Left renal pelvis (tissue), 4 donors: ENCODE measurements at regions not wholly inside any gene's neighbourhood (a gene's known extent, or its start where the extent isn't known, plus 50 kb on each side); places are given as distances from the start of the nearest gene placed in this dataset.

Experiments used
- DNase-seq, 4 donors: peaks; one replicate each; pipeline ENCODE4 v3.0.0-alpha.2; 2013; ENCODE audit warnings: low read depth in 4 of 4, low spot score in 3 of 4

GRCh38 chr15:31545257-31545656 is 218.6 kb downstream of the KLF13 start:
- DNase-seq = no peak

- no peak for DNase-seq
These were observed 223.8 kb downstream of the KLF13 start for GRCh38 chr15:31550211-31550977.

GRCh38 chr15:31551323-31551722 is 224.7 kb downstream of the KLF13 start:
- no peak for DNase-seq

- DNase-seq = no peak
These were observed 226.0 kb downstream of the KLF13 start for GRCh38 chr15:31552482-31553099.

GRCh38 chr15:31554261-31554660 is 227.6 kb downstream of the KLF13 start:
- DNase-seq = no peak

GRCh38 chr15:31555022-31555421 is 228.4 kb downstream of the KLF13 start:
- no peak for DNase-seq

- no peak for DNase-seq
These were observed 230.0 kb downstream of the KLF13 start for GRCh38 chr15:31556494-31557150.

GRCh38 chr15:31557899-31558298 is 231.3 kb downstream of the KLF13 start:
- DNase-seq = no peak

GRCh38 chr15:31558840-31559239 is 232.2 kb downstream of the KLF13 start:
- DNase-seq = no peak

GRCh38 chr15:31559786-31560185 is 233.2 kb downstream of the KLF13 start:
- DNase-seq = no peak

GRCh38 chr15:31560643-31561042 is 234.0 kb downstream of the KLF13 start:
- no peak for DNase-seq

GRCh38 chr15:31561156-31561555 is 234.5 kb downstream of the KLF13 start:
- DNase-seq = no peak

GRCh38 chr15:31563001-31563400 is 236.4 kb downstream of the KLF13 start:
- no peak for DNase-seq

- DNase-seq = no peak
These were observed 236.8 kb downstream of the KLF13 start for GRCh38 chr15:31563421-31563820.

GRCh38 chr15:31567861-31568260 is 241.2 kb downstream of the KLF13 start:
- no peak for DNase-seq

GRCh38 chr15:31569836-31570235 is 243.2 kb downstream of the KLF13 start:
- no peak for DNase-seq

- no peak for DNase-seq
These were observed 244.0 kb downstream of the KLF13 start for GRCh38 chr15:31570591-31570990.

- no peak for DNase-seq
These were observed 245.0 kb downstream of the KLF13 start for GRCh38 chr15:31571676-31572075.

- no peak for DNase-seq
These were observed 247.1 kb downstream of the KLF13 start for GRCh38 chr15:31573759-31574158.

GRCh38 chr15:31574766-31575165 is 248.1 kb downstream of the KLF13 start:
- DNase-seq = no peak

- DNase-seq = no peak
These were observed 250.5 kb downstream of the KLF13 start for GRCh38 chr15:31577108-31577507.

GRCh38 chr15:31579282-31579681 is 252.6 kb downstream of the KLF13 start:
- DNase-seq = no peak
